ENCODE measurements at regions not wholly inside any gene's neighbourhood (a gene's known extent, or its start where the extent isn't known, plus 50 kb on each side); places are given as distances from the start of the nearest gene placed in this dataset.

DNA sequence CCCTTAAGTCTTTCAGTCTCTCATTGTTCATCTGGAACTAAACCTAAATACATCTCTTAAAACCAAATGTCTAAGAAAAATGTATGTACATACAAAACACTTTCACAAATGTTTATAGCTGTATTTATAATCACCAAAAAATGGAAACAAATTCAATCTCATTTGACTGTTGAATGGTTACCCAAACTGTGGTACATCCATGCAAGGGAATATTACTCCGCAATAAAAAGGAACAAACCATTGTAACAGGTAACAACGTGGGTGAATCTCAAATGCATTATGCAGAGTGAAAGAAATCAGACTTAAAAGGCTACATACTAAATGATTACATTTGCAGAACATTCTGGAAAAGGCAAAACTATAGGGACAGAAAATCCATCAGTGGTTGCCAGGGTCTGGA lies 425.2 kb downstream of the COG6 start:
- TF ChIP-seq CTCF (IDR thresholded peaks at IDR 0.05) (no peak), POLR2A (IDR thresholded peaks at IDR 0.05) (no peak)

Data from Peyer's patch (tissue), 4 donors.